Fibroblast of the aortic adventitia (primary cell): ENCODE measurements at regions not wholly inside any gene's neighbourhood (a gene's known extent, or its start where the extent isn't known, plus 50 kb on each side); places are given as distances from the start of the nearest gene placed in this dataset.
"Not testable (repeated sequence)": the region's sequence is repeated elsewhere in the genome, so short reads cannot be mapped to it uniquely, and the experiment has no call there.

ENCODE experiments used
- DNase-seq: peaks from one replicate; pipeline ENCODE4 v3.0.0-alpha.2; 2010; ENCODE audit warnings: low read depth
- H3K4me3 ChIP-seq: 2 replicates; pipeline ENCODE4 v1.5.1; 2011; ENCODE audit warnings: low read depth, mild to moderate bottlenecking, control low read depth, low read length, moderate library complexity
- TF ChIP-seq, protein P1 (sequence below): IDR thresholded peaks from 2 replicates; pipeline ENCODE4 v1.5.1; 2011; ENCODE audit warnings: mild to moderate bottlenecking, low read length, control low read depth, inconsistent platforms; ENCODE audit not compliant: insufficient read depth

GRCh38 chr9:106032978-106033377 is 338.6 kb downstream of the TMEM38B start:
- TF ChIP-seq, protein P1, sequence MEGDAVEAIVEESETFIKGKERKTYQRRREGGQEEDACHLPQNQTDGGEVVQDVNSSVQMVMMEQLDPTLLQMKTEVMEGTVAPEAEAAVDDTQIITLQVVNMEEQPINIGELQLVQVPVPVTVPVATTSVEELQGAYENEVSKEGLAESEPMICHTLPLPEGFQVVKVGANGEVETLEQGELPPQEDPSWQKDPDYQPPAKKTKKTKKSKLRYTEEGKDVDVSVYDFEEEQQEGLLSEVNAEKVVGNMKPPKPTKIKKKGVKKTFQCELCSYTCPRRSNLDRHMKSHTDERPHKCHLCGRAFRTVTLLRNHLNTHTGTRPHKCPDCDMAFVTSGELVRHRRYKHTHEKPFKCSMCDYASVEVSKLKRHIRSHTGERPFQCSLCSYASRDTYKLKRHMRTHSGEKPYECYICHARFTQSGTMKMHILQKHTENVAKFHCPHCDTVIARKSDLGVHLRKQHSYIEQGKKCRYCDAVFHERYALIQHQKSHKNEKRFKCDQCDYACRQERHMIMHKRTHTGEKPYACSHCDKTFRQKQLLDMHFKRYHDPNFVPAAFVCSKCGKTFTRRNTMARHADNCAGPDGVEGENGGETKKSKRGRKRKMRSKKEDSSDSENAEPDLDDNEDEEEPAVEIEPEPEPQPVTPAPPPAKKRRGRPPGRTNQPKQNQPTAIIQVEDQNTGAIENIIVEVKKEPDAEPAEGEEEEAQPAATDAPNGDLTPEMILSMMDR, result no peak
- no peak for DNase-seq
- no peak overlapping the region for H3K4me3 ChIP-seq

GRCh38 chr9:106035806-106036205 is 341.5 kb downstream of the TMEM38B start:
- DNase-seq, result no peak
- H3K4me3 ChIP-seq, result no peak overlapping the region
- TF ChIP-seq, protein P1, result no peak

- TF ChIP-seq, protein P1, result no peak
- H3K4me3 ChIP-seq, result no peak overlapping the region
- no peak for DNase-seq
These were observed 344.1 kb downstream of the TMEM38B start for GRCh38 chr9:106038266-106039001.

DNA sequence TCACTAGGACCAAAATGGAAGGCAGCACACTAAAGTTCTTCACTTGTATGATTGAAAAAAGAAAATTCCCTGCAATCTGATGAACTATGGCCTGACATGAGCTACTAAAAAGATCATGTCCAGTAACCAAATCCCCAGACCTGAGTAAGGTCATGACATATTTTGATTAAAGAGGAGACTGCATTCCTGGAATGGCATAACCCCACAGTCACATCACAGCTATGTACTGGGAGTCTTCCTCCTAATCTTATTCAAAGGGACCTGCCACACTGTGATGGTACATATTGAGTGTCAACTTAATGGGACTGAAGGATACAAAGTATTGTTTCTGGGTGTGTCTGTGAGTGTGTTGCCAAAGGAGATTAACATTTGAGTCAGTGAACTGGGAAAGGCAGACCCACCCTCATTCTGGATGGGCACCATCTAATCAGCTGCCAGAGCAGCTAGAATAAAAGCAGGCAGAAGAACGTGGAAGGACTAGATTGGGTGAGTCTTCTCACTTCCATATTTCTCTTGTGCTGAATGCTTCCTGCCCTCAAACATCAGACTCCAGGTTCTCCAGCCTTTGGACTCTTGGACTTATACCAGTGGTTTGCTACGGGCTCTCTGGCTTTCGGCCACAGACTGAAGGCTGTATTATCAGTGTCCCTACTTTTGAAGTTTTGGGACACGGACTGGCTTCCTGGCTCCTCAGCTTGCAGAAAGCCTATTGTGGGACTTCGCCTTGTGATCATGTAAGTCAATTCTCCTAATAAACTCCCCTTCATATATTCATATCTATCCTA is 345.0 kb downstream of the TMEM38B start:
- TF ChIP-seq, protein P1, result no peak
- no peak overlapping the region for H3K4me3 ChIP-seq
- DNase-seq, result no peak

- not testable (repeated sequence) for H3K4me3 ChIP-seq
These were observed 347.6 kb downstream of the TMEM38B start for GRCh38 chr9:106041920-106042319.

DNA sequence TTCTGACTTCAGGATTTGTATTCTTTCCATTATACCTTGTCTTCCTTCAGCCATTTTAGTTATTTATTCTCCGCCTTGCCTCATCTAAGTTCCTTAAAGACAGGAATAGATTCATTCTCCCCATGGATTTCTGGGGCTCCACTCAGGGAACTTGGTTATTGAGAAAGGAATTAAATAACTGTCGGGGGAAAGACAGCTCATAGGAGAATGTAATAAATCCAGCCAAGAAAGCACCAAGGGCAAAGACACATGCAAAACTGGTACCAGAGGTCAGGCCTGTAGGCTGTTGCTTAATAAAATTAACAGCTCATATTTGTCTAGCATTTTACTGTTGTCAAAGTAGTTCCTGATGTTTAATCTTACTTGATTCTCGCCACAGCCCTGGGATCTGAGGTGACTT is 357.2 kb downstream of the TMEM38B start:
- DNase-seq, result no peak
- TF ChIP-seq, protein P1, result no peak
- H3K4me3 ChIP-seq, result no peak overlapping the region

More at GRCh38 chr9:106041920-106042319, 347.6 kb downstream of the TMEM38B start:
- DNase-seq, result not testable (repeated sequence)

DNA sequence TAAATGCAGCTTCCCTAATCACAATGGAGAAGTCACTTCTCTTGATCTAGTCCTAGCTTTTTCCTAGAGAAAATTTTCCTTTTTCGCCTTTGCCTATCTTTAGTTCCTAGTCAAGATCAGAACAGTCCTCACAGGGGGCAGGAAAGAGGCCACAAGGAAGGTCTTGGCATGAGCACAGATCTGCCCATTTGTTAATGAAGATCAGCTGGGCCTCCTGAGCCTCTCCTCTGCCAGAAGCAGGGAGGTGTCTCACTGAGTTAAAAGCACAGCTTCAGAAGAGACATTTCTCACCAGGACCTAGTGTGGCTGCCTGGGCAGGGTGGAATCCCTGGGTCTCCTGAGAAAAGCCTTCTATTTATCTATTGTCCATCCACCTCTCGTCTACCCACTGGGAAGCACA is 357.8 kb downstream of the TMEM38B start:
- TF ChIP-seq, protein P1, result no peak
- H3K4me3 ChIP-seq, result no peak overlapping the region
- DNase-seq, result no peak
